ENCODE measurements at regions not wholly inside any gene's neighbourhood (a gene's known extent, or its start where the extent isn't known, plus 50 kb on each side); places are given as distances from the start of the nearest gene placed in this dataset.
A peak's percentile ranks its signal among the peaks of the same experiment; 100 is the strongest.

DNA sequence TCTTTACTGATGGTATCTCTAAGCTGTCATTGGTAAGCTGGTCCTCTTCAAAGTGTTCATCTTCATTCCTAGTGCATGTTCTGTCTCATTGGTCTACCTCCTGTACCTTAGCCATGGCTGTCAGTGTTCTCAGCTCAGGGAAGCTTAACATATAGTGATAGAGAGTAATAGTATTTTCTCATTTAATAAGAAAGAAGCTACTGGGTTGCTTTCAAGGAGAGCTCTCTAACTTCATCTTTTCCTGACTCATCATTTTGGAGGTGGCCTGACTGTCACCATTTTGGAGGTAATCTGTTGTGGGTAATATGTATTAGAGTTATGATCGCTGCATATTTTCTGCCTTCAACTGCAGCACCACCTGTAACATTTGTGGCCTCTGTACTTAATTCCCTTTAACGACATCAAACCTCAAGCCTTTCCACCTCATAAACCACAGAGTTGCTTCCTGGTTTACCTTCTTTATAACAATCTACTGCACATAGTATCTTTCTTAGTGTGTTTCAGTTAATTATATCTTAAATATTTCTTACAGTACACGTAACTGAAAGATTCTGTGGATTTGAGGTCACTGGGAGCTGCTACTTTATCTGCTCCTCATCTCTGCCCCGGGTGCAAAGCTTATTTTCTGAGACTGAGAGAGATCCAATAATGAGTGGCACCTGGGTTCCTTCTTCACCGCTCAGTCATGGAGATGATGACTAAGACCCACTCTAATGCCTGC lies 474.0 kb upstream of the TECRL start:
- Histone ChIP-seq H3K79me2 (ENCODE audit: insufficient read depth, low read length) (no peaks in the 10 kb centered on the region), H3K4me2 (ENCODE audit: low read depth, low read length) (no peak overlapping the region), H3K36me3 (replicated peaks in 1 of 2; ENCODE audit: control insufficient read depth in 1 of 2, insufficient read depth in 2 of 2, low read length in 2 of 2) (no peaks in the 10 kb centered on the region), H3K27ac (ENCODE audit: extremely low read length, insufficient read depth, low read length) (no peak overlapping the region), H3K27me3 (ENCODE audit: control insufficient read depth in 1 of 2, insufficient read depth in 2 of 2, low read length in 2 of 2) (no peaks in the 10 kb centered on the region), H3K9me3 (ENCODE audit: low read length) (no peaks in the 10 kb centered on the region), H4K20me1 (ENCODE audit: insufficient read depth, low read length) (no peaks in the 10 kb centered on the region), H3K4me3 (replicated peaks in 1 of 3; ENCODE audit: insufficient read depth in 1 of 3, low read depth in 2 of 3, low read length in 3 of 3) (no peak overlapping the region), H3K4me1 (ENCODE audit: insufficient read depth, low read length) (no peaks in the 10 kb centered on the region), H3K9ac (ENCODE audit: insufficient read depth, low read depth, low read length) (no peak overlapping the region), H2AFZ (ENCODE audit: low read length) (no peak overlapping the region)
- FAIRE-seq (no peak), DNase-seq (ENCODE audit: low spot score) (no peak), ATAC-seq (no peak)
- in situ Hi-C loops (cut with HindIII; ENCODE audit: extremely low pct_ligation_motif_present, low pct_unique_long_range_greater_than_20kb) = no loop called here
- ChIA-PET CTCF (ENCODE audit: low intra/inter-chr PET ratio, low total read pairs) (no interaction called here), POLR2A (no interaction called here)
- intact Hi-C loops (cut with micrococcal nuclease; ENCODE audit: unreplicated experiment) = no loop called here
- no TSS peak for BruUV-seq (replicated peaks)
- TF ChIP-seq MEIS2 (CRISPR knock-in tag; IDR thresholded peaks at IDR 0.05) (no peak), MED1 (CRISPR knock-in tag; IDR thresholded peaks at IDR 0.05) (no peak), MIXL1 (CRISPR knock-in tag; IDR thresholded peaks at IDR 0.05) (no peak), MAFF (IDR thresholded peaks at IDR 0.05; ENCODE audit: low read depth, low read length) (peak; percentile 62), NFE2 (CRISPR knock-in tag; IDR thresholded peaks at IDR 0.05) (no peak), MAFK (conservative IDR thresholded peaks at IDR 0.05 in 1 of 2, IDR thresholded peaks at IDR 0.05 in 1 of 2; ENCODE audit: low read length in 2 of 2) (peak; percentile 68 to 84; a peak in 2 of 4 replicates), ZNF629 (CRISPR knock-in tag; conservative IDR thresholded peaks at IDR 0.05) (no peak), JUND (CRISPR knock-in tag; IDR thresholded peaks at IDR 0.05) (no peak), NRL (CRISPR knock-in tag; IDR thresholded peaks at IDR 0.05; ENCODE audit: borderline replicate concordance) (no peak)
- TF ChIP-seq, protein P1, sequence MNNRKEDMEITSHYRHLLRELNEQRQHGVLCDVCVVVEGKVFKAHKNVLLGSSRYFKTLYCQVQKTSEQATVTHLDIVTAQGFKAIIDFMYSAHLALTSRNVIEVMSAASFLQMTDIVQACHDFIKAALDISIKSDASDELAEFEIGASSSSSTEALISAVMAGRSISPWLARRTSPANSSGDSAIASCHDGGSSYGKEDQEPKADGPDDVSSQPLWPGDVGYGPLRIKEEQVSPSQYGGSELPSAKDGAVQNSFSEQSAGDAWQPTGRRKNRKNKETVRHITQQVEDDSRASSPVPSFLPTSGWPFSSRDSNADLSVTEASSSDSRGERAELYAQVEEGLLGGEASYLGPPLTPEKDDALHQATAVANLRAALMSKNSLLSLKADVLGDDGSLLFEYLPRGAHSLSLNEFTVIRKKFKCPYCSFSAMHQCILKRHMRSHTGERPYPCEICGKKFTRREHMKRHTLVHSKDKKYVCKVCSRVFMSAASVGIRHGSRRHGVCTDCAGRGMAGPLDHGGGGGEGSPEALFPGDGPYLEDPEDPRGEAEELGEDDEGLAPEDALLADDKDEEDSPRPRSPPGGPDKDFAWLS (CRISPR knock-in tag; IDR thresholded peaks at IDR 0.05; ENCODE audit: borderline replicate concordance) = no peak
- TF ChIP-seq, protein P2, sequence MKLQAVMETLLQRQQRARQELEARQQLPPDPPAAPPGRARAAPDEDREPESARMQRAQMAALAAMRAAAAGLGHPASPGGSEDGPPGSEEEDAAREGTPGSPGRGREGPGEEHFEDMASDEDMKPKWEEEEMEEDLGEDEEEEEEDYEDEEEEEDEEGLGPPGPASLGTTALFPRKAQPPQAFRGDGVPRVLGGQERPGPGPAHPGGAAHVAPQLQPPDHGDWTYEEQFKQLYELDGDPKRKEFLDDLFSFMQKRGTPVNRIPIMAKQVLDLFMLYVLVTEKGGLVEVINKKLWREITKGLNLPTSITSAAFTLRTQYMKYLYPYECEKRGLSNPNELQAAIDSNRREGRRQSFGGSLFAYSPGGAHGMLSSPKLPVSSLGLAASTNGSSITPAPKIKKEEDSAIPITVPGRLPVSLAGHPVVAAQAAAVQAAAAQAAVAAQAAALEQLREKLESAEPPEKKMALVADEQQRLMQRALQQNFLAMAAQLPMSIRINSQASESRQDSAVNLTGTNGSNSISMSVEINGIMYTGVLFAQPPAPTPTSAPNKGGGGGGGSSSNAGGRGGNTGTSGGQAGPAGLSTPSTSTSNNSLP (IDR thresholded peaks at IDR 0.05; ENCODE audit: low read depth, low read length) = no peak
- TF ChIP-seq, protein P3, sequence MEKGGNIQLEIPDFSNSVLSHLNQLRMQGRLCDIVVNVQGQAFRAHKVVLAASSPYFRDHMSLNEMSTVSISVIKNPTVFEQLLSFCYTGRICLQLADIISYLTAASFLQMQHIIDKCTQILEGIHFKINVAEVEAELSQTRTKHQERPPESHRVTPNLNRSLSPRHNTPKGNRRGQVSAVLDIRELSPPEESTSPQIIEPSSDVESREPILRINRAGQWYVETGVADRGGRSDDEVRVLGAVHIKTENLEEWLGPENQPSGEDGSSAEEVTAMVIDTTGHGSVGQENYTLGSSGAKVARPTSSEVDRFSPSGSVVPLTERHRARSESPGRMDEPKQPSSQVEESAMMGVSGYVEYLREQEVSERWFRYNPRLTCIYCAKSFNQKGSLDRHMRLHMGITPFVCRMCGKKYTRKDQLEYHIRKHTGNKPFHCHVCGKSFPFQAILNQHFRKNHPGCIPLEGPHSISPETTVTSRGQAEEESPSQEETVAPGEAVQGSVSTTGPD (CRISPR knock-in tag; IDR thresholded peaks at IDR 0.05) = no peak
- WGBS (ENCODE audit: low lambda C conversion rate) = under 1% methylated on average over 5 of the region's 5 CpGs

All from HepG2 (cell line).